ENCODE measurements at regions not wholly inside any gene's neighbourhood (a gene's known extent, or its start where the extent isn't known, plus 50 kb on each side); places are given as distances from the start of the nearest gene placed in this dataset.

GRCh38 chr5:116370149-116370548 is 204.5 kb downstream of the SEMA6A start:
- TF ChIP-seq CTCF (conservative IDR thresholded peaks at IDR 0.05 in 1 of 2, IDR thresholded peaks at IDR 0.05 in 1 of 2; ENCODE audit: low read depth in 1 of 2, low read length in 2 of 2), result no peak
- TF ChIP-seq EZH2 (IDR thresholded peaks at IDR 0.05; ENCODE audit: low read length, missing control alignments), result no peak

Measured in fibroblast of lung (primary cell).